Adipocyte (in vitro differentiated cells): ENCODE measurements at regions not wholly inside any gene's neighbourhood (a gene's known extent, or its start where the extent isn't known, plus 50 kb on each side); places are given as distances from the start of the nearest gene placed in this dataset.

Experiments
- DNase-seq: peaks from one replicate; pipeline ENCODE4 v3.0.0-alpha.2; 2015; ENCODE audit warnings: low read depth
- H3K27me3 ChIP-seq: replicated peaks from 2 replicates; pipeline ENCODE4 v1.7.0; 2013; ENCODE audit warnings: mild to moderate bottlenecking, low read length, moderate library complexity; ENCODE audit not compliant: control insufficient read depth, insufficient read depth
- H3K36me3 ChIP-seq: 2 replicates; pipeline ENCODE4 v1.7.0; 2013; ENCODE audit warnings: low read length, mild to moderate bottlenecking, moderate library complexity; ENCODE audit not compliant: control insufficient read depth, insufficient read depth, severe bottlenecking
- H3K4me1 ChIP-seq: 2 replicates; pipeline ENCODE4 v1.7.0; 2013; ENCODE audit warnings: mild to moderate bottlenecking, low read length, moderate library complexity; ENCODE audit not compliant: control insufficient read depth, insufficient read depth
- H3K4me3 ChIP-seq: 2 replicates; pipeline ENCODE4 v1.7.0; 2013; ENCODE audit warnings: mild to moderate bottlenecking, low read length, moderate library complexity
- H3K9ac ChIP-seq: 2 replicates; pipeline ENCODE4 v1.7.0; 2013; ENCODE audit warnings: mild to moderate bottlenecking, low read length, moderate library complexity
- H3K9me3 ChIP-seq: 2 replicates; pipeline ENCODE4 v1.7.0; 2013; ENCODE audit warnings: mild to moderate bottlenecking, low read length, moderate library complexity; ENCODE audit not compliant: control insufficient read depth

- Histone ChIP-seq H3K4me1 (no peaks in the 10 kb centered on the region), H3K27me3 (peaks cover 21% of the 10 kb centered on the region), H3K9ac (no peak overlapping the region), H3K36me3 (no peaks in the 10 kb centered on the region), H3K9me3 (no peaks in the 10 kb centered on the region), H3K4me3 (no peak overlapping the region)
- DNase-seq: no peak
Measured at GRCh38 chr19:30895946-30896345, 453.3 kb downstream of the TSHZ3 start.

GRCh38 chr19:30891051-30891450 lies 458.2 kb downstream of the TSHZ3 start:
- no peak for DNase-seq
- H3K4me3 ChIP-seq: no peak overlapping the region
- H3K9me3 ChIP-seq: no peaks in the 10 kb centered on the region
- H3K4me1 ChIP-seq: no peaks in the 10 kb centered on the region
- H3K36me3 ChIP-seq: no peaks in the 10 kb centered on the region
- no peak overlapping the region for H3K9ac ChIP-seq
- peaks cover 24% of the 10 kb centered on the region for H3K27me3 ChIP-seq

- Histone ChIP-seq H3K9ac (no peak overlapping the region), H3K4me3 (no peak overlapping the region), H3K4me1 (no peaks in the 10 kb centered on the region), H3K27me3 (peaks cover 29% of the 10 kb centered on the region), H3K36me3 (no peaks in the 10 kb centered on the region), H3K9me3 (no peaks in the 10 kb centered on the region)
- DNase-seq: no peak
Measured at GRCh38 chr19:30890033-30890432, 459.2 kb downstream of the TSHZ3 start.

- H3K9ac ChIP-seq: no peak overlapping the region
- no peak for DNase-seq
- no peaks in the 10 kb centered on the region for H3K36me3 ChIP-seq
- H3K4me1 ChIP-seq: no peaks in the 10 kb centered on the region
- H3K27me3 ChIP-seq: peaks cover 29% of the 10 kb centered on the region
- no peak overlapping the region for H3K4me3 ChIP-seq
- H3K9me3 ChIP-seq: no peaks in the 10 kb centered on the region
Measured at GRCh38 chr19:30888937-30889336, 460.3 kb downstream of the TSHZ3 start.

- no peaks in the 10 kb centered on the region for H3K4me1 ChIP-seq
- H3K36me3 ChIP-seq: no peaks in the 10 kb centered on the region
- no peak for DNase-seq
- no peak overlapping the region for H3K4me3 ChIP-seq
- H3K27me3 ChIP-seq: peaks cover 30% of the 10 kb centered on the region
- H3K9ac ChIP-seq: no peak overlapping the region
- no peaks in the 10 kb centered on the region for H3K9me3 ChIP-seq
Measured at GRCh38 chr19:30887042-30887441, 462.2 kb downstream of the TSHZ3 start.

- H3K4me3 ChIP-seq: no peak overlapping the region
- no peak for DNase-seq
- peaks cover 25% of the 10 kb centered on the region for H3K27me3 ChIP-seq
- no peaks in the 10 kb centered on the region for H3K4me1 ChIP-seq
- no peaks in the 10 kb centered on the region for H3K36me3 ChIP-seq
- H3K9me3 ChIP-seq: no peaks in the 10 kb centered on the region
- H3K9ac ChIP-seq: no peak overlapping the region
Measured at GRCh38 chr19:30886222-30886621, 463.0 kb downstream of the TSHZ3 start.

GRCh38 chr19:30884146-30884812 lies 465.0 kb downstream of the TSHZ3 start:
- Histone ChIP-seq H3K9me3 (no peaks in the 10 kb centered on the region), H3K27me3 (peaks cover 25% of the 10 kb centered on the region), H3K4me1 (no peaks in the 10 kb centered on the region), H3K4me3 (no peak overlapping the region), H3K9ac (no peak overlapping the region), H3K36me3 (no peaks in the 10 kb centered on the region)
- no peak for DNase-seq

- no peaks in the 10 kb centered on the region for H3K4me1 ChIP-seq
- no peak overlapping the region for H3K4me3 ChIP-seq
- no peaks in the 10 kb centered on the region for H3K36me3 ChIP-seq
- no peak for DNase-seq
- H3K9me3 ChIP-seq: no peaks in the 10 kb centered on the region
- no peak overlapping the region for H3K9ac ChIP-seq
- H3K27me3 ChIP-seq: peaks cover 25% of the 10 kb centered on the region
Measured at GRCh38 chr19:30883071-30883470, 466.2 kb downstream of the TSHZ3 start.

- Histone ChIP-seq H3K9ac (no peak overlapping the region), H3K4me3 (no peak overlapping the region), H3K4me1 (no peaks in the 10 kb centered on the region), H3K27me3 (peaks cover 25% of the 10 kb centered on the region), H3K36me3 (no peaks in the 10 kb centered on the region), H3K9me3 (no peaks in the 10 kb centered on the region)
- no peak for DNase-seq
Measured at GRCh38 chr19:30882411-30883005, 466.7 kb downstream of the TSHZ3 start.

- H3K4me3 ChIP-seq: no peak overlapping the region
- peaks cover 25% of the 10 kb centered on the region for H3K27me3 ChIP-seq
- H3K9ac ChIP-seq: no peak overlapping the region
- DNase-seq: no peak
- H3K36me3 ChIP-seq: no peaks in the 10 kb centered on the region
- H3K4me1 ChIP-seq: no peaks in the 10 kb centered on the region
- H3K9me3 ChIP-seq: no peaks in the 10 kb centered on the region
Measured at GRCh38 chr19:30881930-30882329, 467.3 kb downstream of the TSHZ3 start.

GRCh38 chr19:30881281-30881680 lies 468.0 kb downstream of the TSHZ3 start:
- no peaks in the 10 kb centered on the region for H3K4me1 ChIP-seq
- H3K9me3 ChIP-seq: no peaks in the 10 kb centered on the region
- H3K27me3 ChIP-seq: peaks cover 24% of the 10 kb centered on the region
- no peaks in the 10 kb centered on the region for H3K36me3 ChIP-seq
- H3K9ac ChIP-seq: no peak overlapping the region
- no peak for DNase-seq
- no peak overlapping the region for H3K4me3 ChIP-seq

- Histone ChIP-seq H3K36me3 (no peaks in the 10 kb centered on the region), H3K4me1 (no peaks in the 10 kb centered on the region), H3K27me3 (peaks cover 17% of the 10 kb centered on the region), H3K4me3 (no peak overlapping the region), H3K9ac (no peak overlapping the region), H3K9me3 (no peaks in the 10 kb centered on the region)
- DNase-seq: no peak
Measured at GRCh38 chr19:30880551-30880950, 468.7 kb downstream of the TSHZ3 start.
